ENCODE measurements at regions not wholly inside any gene's neighbourhood (a gene's known extent, or its start where the extent isn't known, plus 50 kb on each side); places are given as distances from the start of the nearest gene placed in this dataset.

DNA sequence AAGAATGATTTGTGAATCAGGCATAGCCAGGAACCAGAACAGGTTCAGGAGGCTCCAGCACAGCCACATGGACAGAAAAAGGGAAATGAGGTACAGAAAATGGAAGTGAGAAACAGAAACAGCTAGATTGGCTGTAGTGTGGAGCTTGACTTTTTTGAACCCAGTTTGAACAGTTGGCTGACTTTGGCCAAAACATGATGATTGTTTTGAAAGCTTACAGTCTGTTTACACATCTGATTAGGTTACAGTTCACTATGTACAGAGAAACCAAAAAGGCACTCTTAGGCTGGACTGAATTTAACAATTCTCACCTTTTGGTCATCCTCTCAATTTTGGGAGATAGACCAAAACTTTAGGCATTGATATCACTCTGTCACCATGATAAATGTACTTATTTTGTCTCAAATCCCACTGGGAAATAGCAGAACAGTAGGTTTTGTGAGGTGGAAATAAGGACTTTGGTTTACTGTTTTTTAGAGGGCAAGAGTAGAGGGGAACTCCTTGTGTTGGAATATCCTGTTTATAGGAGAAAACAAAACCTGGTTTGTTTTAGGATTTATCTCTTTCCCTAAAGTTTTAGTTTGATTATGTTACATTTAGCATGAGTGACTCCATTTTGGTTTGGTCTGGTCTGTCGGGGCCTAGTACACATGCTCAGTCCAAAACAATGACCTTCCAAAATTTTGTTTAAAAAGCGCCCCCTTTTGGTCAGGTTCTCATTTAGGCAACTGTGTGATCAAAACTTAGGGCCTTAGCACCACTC is 123.1 kb downstream of the OLIG3 start:
- TF ChIP-seq BACH2 (CRISPR knock-in tag; IDR thresholded peaks at IDR 0.05; ENCODE audit: borderline replicate concordance) (no peak), ESRRG (CRISPR knock-in tag; IDR thresholded peaks at IDR 0.05) (no peak), ZNF8 (CRISPR knock-in tag; IDR thresholded peaks at IDR 0.05) (no peak), ZFP3 (CRISPR knock-in tag; IDR thresholded peaks at IDR 0.05) (no peak), TOX (CRISPR knock-in tag; IDR thresholded peaks at IDR 0.05; ENCODE audit: borderline replicate concordance) (no peak), ZC3H10 (CRISPR knock-in tag; IDR thresholded peaks at IDR 0.05) (no peak), RARB (CRISPR knock-in tag; IDR thresholded peaks at IDR 0.05) (no peak), ZNF565 (CRISPR knock-in tag; conservative IDR thresholded peaks at IDR 0.05; ENCODE audit: low read depth) (no peak)
- TF ChIP-seq, protein P1, sequence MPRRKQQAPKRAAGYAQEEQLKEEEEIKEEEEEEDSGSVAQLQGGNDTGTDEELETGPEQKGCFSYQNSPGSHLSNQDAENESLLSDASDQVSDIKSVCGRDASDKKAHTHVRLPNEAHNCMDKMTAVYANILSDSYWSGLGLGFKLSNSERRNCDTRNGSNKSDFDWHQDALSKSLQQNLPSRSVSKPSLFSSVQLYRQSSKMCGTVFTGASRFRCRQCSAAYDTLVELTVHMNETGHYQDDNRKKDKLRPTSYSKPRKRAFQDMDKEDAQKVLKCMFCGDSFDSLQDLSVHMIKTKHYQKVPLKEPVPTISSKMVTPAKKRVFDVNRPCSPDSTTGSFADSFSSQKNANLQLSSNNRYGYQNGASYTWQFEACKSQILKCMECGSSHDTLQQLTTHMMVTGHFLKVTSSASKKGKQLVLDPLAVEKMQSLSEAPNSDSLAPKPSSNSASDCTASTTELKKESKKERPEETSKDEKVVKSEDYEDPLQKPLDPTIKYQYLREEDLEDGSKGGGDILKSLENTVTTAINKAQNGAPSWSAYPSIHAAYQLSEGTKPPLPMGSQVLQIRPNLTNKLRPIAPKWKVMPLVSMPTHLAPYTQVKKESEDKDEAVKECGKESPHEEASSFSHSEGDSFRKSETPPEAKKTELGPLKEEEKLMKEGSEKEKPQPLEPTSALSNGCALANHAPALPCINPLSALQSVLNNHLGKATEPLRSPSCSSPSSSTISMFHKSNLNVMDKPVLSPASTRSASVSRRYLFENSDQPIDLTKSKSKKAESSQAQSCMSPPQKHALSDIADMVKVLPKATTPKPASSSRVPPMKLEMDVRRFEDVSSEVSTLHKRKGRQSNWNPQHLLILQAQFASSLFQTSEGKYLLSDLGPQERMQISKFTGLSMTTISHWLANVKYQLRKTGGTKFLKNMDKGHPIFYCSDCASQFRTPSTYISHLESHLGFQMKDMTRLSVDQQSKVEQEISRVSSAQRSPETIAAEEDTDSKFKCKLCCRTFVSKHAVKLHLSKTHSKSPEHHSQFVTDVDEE (CRISPR knock-in tag; IDR thresholded peaks at IDR 0.05), result no peak
- TF ChIP-seq, protein P2, sequence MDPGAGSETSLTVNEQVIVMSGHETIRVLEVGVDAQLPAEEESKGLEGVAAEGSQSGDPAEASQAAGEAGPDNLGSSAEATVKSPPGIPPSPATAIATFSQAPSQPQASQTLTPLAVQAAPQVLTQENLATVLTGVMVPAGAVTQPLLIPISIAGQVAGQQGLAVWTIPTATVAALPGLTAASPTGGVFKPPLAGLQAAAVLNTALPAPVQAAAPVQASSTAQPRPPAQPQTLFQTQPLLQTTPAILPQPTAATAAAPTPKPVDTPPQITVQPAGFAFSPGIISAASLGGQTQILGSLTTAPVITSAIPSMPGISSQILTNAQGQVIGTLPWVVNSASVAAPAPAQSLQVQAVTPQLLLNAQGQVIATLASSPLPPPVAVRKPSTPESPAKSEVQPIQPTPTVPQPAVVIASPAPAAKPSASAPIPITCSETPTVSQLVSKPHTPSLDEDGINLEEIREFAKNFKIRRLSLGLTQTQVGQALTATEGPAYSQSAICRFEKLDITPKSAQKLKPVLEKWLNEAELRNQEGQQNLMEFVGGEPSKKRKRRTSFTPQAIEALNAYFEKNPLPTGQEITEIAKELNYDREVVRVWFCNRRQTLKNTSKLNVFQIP (CRISPR knock-in tag; IDR thresholded peaks at IDR 0.05; ENCODE audit: borderline replicate concordance, low read depth), result no peak
- ATAC-seq, result no peak

DNA sequence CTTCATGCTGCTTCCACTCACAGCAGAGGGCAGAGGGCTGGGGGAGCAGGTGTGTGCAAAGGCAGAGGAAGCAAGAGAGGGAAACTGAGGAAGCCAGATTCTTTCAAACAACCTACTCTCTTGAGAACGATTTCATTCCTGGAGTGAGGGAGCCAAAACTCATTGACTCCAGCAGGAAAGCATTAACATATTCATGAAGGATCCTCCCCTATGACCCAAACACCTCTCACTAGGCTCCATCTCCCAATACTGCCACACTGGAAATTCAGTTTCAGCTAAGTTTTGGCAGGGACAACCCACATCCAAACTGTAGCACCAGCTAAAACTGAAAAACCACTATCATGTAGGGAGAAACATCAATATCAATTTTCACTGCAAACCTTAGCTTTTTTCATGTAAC is 125.1 kb downstream of the OLIG3 start:
- TF ChIP-seq, protein P3, sequence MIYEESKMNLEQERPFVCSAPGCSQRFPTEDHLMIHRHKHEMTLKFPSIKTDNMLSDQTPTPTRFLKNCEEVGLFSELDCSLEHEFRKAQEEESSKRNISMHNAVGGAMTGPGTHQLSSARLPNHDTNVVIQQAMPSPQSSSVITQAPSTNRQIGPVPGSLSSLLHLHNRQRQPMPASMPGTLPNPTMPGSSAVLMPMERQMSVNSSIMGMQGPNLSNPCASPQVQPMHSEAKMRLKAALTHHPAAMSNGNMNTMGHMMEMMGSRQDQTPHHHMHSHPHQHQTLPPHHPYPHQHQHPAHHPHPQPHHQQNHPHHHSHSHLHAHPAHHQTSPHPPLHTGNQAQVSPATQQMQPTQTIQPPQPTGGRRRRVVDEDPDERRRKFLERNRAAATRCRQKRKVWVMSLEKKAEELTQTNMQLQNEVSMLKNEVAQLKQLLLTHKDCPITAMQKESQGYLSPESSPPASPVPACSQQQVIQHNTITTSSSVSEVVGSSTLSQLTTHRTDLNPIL (CRISPR knock-in tag; IDR thresholded peaks at IDR 0.05; ENCODE audit: low read depth), result no peak
- TF ChIP-seq ZFP3 (CRISPR knock-in tag; IDR thresholded peaks at IDR 0.05) (no peak), TOX (CRISPR knock-in tag; IDR thresholded peaks at IDR 0.05; ENCODE audit: borderline replicate concordance) (no peak), ISL1 (CRISPR knock-in tag; IDR thresholded peaks at IDR 0.05) (no peak), ZFP30 (CRISPR knock-in tag; IDR thresholded peaks at IDR 0.05) (no peak), ESRRG (CRISPR knock-in tag; IDR thresholded peaks at IDR 0.05) (no peak), TCF4 (CRISPR knock-in tag; IDR thresholded peaks at IDR 0.05; ENCODE audit: borderline replicate concordance) (no peak), CSDC2 (CRISPR knock-in tag; IDR thresholded peaks at IDR 0.05) (no peak), ZNF8 (CRISPR knock-in tag; IDR thresholded peaks at IDR 0.05) (no peak), ZNF565 (CRISPR knock-in tag; conservative IDR thresholded peaks at IDR 0.05; ENCODE audit: low read depth) (no peak), RARB (CRISPR knock-in tag; IDR thresholded peaks at IDR 0.05) (no peak), PPARA (CRISPR knock-in tag; IDR thresholded peaks at IDR 0.05; ENCODE audit: borderline replicate concordance) (no peak), ZNF70 (CRISPR knock-in tag; IDR thresholded peaks at IDR 0.05) (no peak), OSR1 (CRISPR knock-in tag; IDR thresholded peaks at IDR 0.05) (no peak), ZC3H10 (CRISPR knock-in tag; IDR thresholded peaks at IDR 0.05) (no peak), ARNTL (CRISPR knock-in tag; IDR thresholded peaks at IDR 0.05; ENCODE audit: borderline replicate concordance, low read depth) (no peak)
- TF ChIP-seq, protein P2 (CRISPR knock-in tag; IDR thresholded peaks at IDR 0.05; ENCODE audit: borderline replicate concordance, low read depth), result no peak
- TF ChIP-seq, protein P4, sequence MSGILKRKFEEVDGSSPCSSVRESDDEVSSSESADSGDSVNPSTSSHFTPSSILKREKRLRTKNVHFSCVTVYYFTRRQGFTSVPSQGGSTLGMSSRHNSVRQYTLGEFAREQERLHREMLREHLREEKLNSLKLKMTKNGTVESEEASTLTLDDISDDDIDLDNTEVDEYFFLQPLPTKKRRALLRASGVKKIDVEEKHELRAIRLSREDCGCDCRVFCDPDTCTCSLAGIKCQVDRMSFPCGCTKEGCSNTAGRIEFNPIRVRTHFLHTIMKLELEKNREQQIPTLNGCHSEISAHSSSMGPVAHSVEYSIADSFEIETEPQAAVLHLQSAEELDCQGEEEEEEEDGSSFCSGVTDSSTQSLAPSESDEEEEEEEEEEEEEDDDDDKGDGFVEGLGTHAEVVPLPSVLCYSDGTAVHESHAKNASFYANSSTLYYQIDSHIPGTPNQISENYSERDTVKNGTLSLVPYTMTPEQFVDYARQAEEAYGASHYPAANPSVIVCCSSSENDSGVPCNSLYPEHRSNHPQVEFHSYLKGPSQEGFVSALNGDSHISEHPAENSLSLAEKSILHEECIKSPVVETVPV (CRISPR knock-in tag; IDR thresholded peaks at IDR 0.05), result no peak
- no peak for ATAC-seq

Measured in SK-N-SH treated with all-trans-retinoic acid at 6 μM for 48 hours (cell line).